Effector memory CD8-positive, alpha-beta T cell (primary cell): ENCODE measurements at regions not wholly inside any gene's neighbourhood (a gene's known extent, or its start where the extent isn't known, plus 50 kb on each side); places are given as distances from the start of the nearest gene placed in this dataset.

Experiments used
- ATAC-seq: fragments of 150-1000 bp; cut with Tn5 transposase; replicated peaks from 2 replicates; pipeline ENCODE4 v1.10.0; 2021; ENCODE audit warnings: mild to moderate bottlenecking, moderate library complexity
- DNase-seq, 3 experiments: peaks; one replicate each; pipeline ENCODE4 v3.0.0; 2021
- H3K27ac Mint-ChIP-seq, 2 donors: one replicate each; pipeline ENCODE4 v1.8.0; 2022; ENCODE audit warnings: mild to moderate bottlenecking in 2 of 2, mixed read lengths in 2 of 2, moderate library complexity in 2 of 2
- H3K27me3 Mint-ChIP-seq, 2 donors: one replicate each; pipeline ENCODE4 v1.8.0; 2022; ENCODE audit warnings: mixed read lengths in 2 of 2
- H3K36me3 Mint-ChIP-seq: one replicate; pipeline ENCODE4 v1.8.0; 2022; ENCODE audit warnings: mild to moderate bottlenecking, moderate library complexity, mixed read lengths; ENCODE audit not compliant: insufficient read depth
- H3K4me1 Mint-ChIP-seq, 2 donors: one replicate each; pipeline ENCODE4 v1.8.0; 2022; ENCODE audit warnings: low read depth in 2 of 2, mixed read lengths in 2 of 2
- H3K4me3 Mint-ChIP-seq, 2 donors: one replicate each; pipeline ENCODE4 v1.8.0; 2022; ENCODE audit warnings: mild to moderate bottlenecking in 2 of 2, mixed read lengths in 2 of 2, moderate library complexity in 2 of 2
- H3K9me3 Mint-ChIP-seq, 2 donors: one replicate each; pipeline ENCODE4 v1.8.0; 2022; ENCODE audit warnings: mixed read lengths in 2 of 2

DNA sequence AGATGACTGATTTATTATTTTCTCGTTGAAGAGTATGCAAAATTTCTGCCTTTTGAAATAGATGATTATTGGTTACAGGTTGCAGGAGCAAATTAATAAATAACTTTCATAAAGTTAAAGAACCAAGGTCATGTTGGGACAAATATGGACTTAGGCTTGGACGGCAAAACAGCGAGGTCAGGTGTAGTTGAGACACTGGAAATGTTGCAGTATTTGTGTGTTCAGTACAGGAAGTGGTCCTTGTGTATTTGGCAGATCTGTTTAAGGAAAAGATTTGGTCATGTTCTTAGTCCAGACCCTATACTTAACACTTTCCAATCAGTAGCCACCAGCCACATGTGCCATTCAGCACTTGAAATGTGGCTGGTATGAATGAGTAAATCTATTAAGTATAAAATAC is 486.5 kb downstream of the TDRD15 start:
- Mint-ChIP-seq H3K27me3 (no peaks in the 10 kb centered on the region), H3K4me1 (no peaks in the 10 kb centered on the region), H3K4me3 (no peak overlapping the region), H3K27ac (no peak overlapping the region), H3K36me3 (no peaks in the 10 kb centered on the region), H3K9me3 (peaks cover 2 to 12% of the 10 kb centered on the region in 2 donors)
- DNase-seq (no peak), ATAC-seq (no peak)

DNA sequence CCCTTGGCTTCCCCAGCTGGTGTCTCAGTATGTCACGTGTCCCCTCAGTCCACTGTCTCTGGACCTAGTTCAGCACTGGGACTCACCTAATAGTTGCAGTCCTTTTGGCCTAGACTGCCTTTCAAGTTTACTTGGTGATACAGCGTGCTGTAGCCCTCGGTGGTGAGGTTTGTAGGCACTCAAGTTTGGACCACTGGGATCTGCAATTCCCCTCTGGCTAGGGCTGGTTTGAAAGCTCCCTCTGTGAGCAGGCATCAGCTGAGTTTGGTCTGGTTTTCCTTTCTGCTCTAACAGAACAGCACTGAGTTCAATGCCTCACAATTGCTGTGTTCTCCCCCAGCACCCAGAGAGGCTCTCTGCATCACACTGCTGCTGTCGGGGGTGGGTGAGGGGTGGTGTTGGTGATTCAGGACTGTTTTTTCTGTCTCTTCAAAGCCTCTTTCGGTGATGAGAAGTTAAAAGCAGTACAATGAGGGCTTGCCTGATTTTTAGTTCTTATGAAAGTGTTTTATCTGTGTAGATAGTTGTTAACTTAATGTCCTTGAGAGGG is 494.2 kb downstream of the TDRD15 start:
- no peak overlapping the region for H3K4me3 Mint-ChIP-seq
- no peak for DNase-seq
- peaks cover 4 to 26% of the 10 kb centered on the region in 2 donors for H3K9me3 Mint-ChIP-seq
- H3K4me1 Mint-ChIP-seq, result no peaks in the 10 kb centered on the region
- H3K36me3 Mint-ChIP-seq, result no peaks in the 10 kb centered on the region
- H3K27me3 Mint-ChIP-seq, result no peaks in the 10 kb centered on the region
- ATAC-seq, result no peak
- H3K27ac Mint-ChIP-seq, result no peak overlapping the region

DNA sequence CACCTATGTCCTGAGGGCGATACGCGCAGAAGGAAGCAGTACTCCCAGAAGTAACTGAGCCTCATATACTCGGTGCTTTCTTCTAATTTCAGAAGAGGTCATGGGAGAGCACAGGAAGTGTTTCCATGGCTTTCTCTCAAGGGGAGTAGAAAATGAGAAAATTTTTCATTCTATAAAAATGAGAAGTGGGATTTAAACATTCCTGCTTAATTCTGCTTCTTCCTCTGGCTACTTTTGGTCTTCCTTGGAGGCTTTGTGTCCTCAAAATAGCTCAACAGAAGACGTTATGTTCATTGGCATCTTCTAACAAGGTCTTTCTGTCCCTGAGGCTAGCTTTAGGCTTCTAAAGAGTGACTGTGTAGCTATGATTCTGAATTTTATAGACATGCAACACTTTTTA is 497.0 kb downstream of the TDRD15 start:
- Mint-ChIP-seq H3K27ac (no peak overlapping the region), H3K9me3 (peaks cover 4 to 22% of the 10 kb centered on the region in 2 donors), H3K4me1 (no peaks in the 10 kb centered on the region), H3K27me3 (no peaks in the 10 kb centered on the region), H3K4me3 (no peak overlapping the region), H3K36me3 (no peaks in the 10 kb centered on the region)
- ATAC-seq, result no peak
- DNase-seq, result no peak

DNA sequence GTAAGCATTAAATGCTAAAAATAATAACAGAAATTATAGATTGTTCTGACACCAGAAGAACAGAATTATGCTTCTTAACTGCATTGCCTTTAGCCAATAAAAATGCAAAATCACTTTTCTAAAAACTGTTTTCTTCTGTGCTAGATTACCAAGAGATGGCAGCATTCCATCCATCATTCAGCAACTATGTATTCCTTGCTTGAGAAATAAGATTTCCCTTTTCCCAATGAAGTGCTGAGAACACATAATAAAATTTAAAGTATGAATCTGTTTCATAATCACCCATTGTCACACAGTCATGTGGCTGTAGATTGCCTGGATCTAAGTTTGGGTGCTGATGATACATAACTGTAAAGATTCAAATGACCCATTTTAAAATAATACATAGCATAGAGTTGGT is 504.2 kb downstream of the TDRD15 start:
- peaks cover 3 to 6% of the 10 kb centered on the region in 2 donors for H3K9me3 Mint-ChIP-seq
- H3K27me3 Mint-ChIP-seq, result no peaks in the 10 kb centered on the region
- no peak overlapping the region for H3K27ac Mint-ChIP-seq
- DNase-seq, result no peak
- H3K36me3 Mint-ChIP-seq, result no peaks in the 10 kb centered on the region
- no peak for ATAC-seq
- H3K4me1 Mint-ChIP-seq, result no peaks in the 10 kb centered on the region
- no peak overlapping the region for H3K4me3 Mint-ChIP-seq

DNA sequence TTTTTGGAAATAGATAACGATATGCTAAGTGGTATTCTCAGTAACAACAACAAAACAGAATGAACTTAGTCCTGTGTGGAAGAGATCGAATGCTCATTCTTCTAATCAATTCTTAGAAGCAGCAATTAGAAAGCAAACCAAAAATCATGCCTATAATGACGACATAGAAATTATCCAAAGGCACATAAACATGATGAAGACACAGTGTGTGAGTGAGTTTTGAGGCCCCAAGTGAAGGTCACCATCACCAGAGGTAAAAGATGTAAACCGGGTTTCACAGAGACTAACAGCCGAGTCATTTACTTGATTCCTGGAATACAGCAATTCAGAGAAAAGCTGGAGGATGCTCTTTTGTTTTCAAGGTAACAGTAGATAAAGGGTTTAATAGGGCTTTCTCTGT is 509.2 kb downstream of the TDRD15 start:
- H3K36me3 Mint-ChIP-seq, result no peaks in the 10 kb centered on the region
- ATAC-seq (no peak), DNase-seq (no peak)
- H3K9me3 Mint-ChIP-seq, result peaks cover 0 to 8% of the 10 kb centered on the region in 2 donors
- no peak overlapping the region for H3K4me3 Mint-ChIP-seq
- H3K27me3 Mint-ChIP-seq, result no peaks in the 10 kb centered on the region
- no peak overlapping the region for H3K27ac Mint-ChIP-seq
- no peaks in the 10 kb centered on the region for H3K4me1 Mint-ChIP-seq

DNA sequence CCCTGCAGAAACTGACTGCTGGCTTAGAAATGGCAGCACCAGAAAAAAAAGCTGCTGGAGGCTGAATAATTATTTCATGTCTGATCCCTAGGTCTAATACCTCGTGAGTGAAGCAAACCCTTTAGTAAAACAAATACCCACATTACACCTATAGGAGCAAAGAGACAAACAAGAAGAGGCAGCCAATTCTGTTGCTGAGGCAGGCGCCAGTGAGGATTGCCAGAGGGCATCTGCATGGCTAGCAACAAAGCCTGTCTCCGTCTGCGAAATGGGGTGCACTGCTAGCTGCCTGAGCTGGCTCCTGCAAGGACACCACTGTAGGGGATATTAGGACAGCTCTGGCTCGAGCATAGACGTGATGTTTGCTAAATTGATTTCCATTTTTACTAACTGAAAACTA is 509.7 kb downstream of the TDRD15 start:
- Mint-ChIP-seq H3K4me3 (no peak overlapping the region), H3K27ac (no peak overlapping the region), H3K36me3 (no peaks in the 10 kb centered on the region), H3K9me3 (peaks cover 0 to 8% of the 10 kb centered on the region in 2 donors), H3K4me1 (no peaks in the 10 kb centered on the region), H3K27me3 (no peaks in the 10 kb centered on the region)
- no peak for ATAC-seq
- no peak for DNase-seq

DNA sequence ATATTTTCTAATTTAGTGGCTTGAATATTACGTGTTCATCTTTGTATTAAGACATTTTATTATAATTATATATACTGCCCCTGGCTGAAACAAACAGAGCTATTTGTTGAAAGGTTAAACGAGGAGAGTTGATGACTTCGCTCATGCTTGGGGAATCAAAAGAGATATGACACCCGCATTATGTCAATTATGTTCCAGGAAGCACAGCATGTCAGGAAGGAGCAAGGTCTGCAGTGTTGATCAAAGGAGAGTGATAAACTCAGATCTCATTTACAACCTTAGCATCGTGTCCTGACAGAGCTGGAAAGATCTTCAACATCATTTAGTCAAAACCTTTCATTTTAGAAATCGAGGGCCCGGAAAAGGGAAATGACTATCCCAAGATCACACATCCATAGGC is 510.1 kb downstream of the TDRD15 start:
- DNase-seq, result no peak
- Mint-ChIP-seq H3K27me3 (no peaks in the 10 kb centered on the region), H3K9me3 (peaks cover 0 to 8% of the 10 kb centered on the region in 2 donors), H3K27ac (no peak overlapping the region), H3K4me1 (no peaks in the 10 kb centered on the region), H3K36me3 (no peaks in the 10 kb centered on the region), H3K4me3 (no peak overlapping the region)
- no peak for ATAC-seq

DNA sequence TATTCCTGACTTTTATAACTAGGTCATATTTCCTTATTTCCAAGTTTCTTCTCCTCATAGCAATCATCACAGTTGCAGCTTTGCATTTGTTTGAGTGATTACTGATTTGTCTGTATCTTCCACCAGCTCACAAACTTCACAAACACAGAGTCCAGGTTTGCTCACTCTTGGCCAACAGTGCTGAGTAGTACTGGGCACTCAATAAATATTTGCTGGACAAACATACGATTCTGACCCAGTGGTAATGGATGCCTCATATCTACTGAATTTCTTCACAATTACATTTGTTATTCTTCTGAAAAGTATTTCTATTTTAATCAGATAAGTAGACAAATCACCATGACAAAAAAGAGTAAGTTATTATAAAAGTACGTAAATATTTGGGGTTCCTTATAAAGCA is 516.3 kb downstream of the TDRD15 start:
- ATAC-seq, result no peak
- H3K4me1 Mint-ChIP-seq, result no peaks in the 10 kb centered on the region
- no peak overlapping the region for H3K4me3 Mint-ChIP-seq
- peaks cover 11 to 18% of the 10 kb centered on the region in 2 donors for H3K9me3 Mint-ChIP-seq
- H3K27me3 Mint-ChIP-seq, result no peaks in the 10 kb centered on the region
- no peaks in the 10 kb centered on the region for H3K36me3 Mint-ChIP-seq
- H3K27ac Mint-ChIP-seq, result no peak overlapping the region
- no peak for DNase-seq

DNA sequence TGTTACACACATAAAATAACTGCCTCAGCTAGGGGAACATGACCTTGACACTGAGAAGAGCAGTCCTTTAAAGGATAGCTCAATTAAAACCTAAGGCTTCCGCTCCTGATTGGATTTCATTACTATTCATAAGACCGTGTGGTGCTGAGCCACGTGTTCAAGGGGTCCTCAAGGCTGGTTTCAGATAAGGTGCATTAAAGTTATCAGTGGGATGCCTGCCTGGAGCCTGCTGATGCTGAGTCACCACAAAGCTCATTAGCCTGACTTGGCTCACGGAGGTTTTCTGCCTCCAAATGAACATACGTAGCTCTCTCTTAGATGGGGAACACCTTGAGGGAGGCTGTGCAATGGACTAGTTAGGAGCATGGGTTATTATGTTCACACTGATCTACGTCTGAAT is 518.9 kb downstream of the TDRD15 start:
- peaks cover 10 to 24% of the 10 kb centered on the region in 2 donors for H3K9me3 Mint-ChIP-seq
- H3K4me3 Mint-ChIP-seq, result no peak overlapping the region
- H3K27ac Mint-ChIP-seq, result no peak overlapping the region
- no peaks in the 10 kb centered on the region for H3K36me3 Mint-ChIP-seq
- no peaks in the 10 kb centered on the region for H3K4me1 Mint-ChIP-seq
- H3K27me3 Mint-ChIP-seq, result no peaks in the 10 kb centered on the region
- no peak for ATAC-seq
- no peak for DNase-seq

DNA sequence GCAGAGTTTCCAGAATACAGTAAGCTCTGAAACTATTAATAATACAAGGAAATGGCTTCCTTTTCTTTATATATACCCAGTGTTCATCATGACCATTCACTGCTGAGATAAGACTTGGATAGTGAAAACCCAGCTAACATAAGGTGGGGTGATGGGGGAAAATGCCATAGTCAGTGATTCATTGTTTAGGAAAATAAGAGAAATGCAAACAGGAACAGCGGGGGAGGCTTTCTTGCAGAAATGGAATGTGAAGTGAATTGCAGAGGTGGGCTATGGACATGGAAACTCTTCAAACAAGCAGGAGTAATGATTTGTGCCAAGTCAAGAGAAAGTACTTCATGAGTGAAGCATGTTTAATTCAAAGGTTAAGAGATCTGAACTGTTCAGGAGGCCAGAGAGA is 519.4 kb downstream of the TDRD15 start:
- no peak for ATAC-seq
- H3K27me3 Mint-ChIP-seq, result no peaks in the 10 kb centered on the region
- no peaks in the 10 kb centered on the region for H3K4me1 Mint-ChIP-seq
- H3K36me3 Mint-ChIP-seq, result no peaks in the 10 kb centered on the region
- H3K4me3 Mint-ChIP-seq, result no peak overlapping the region
- peaks cover 11 to 24% of the 10 kb centered on the region in 2 donors for H3K9me3 Mint-ChIP-seq
- H3K27ac Mint-ChIP-seq, result no peak overlapping the region
- no peak for DNase-seq

DNA sequence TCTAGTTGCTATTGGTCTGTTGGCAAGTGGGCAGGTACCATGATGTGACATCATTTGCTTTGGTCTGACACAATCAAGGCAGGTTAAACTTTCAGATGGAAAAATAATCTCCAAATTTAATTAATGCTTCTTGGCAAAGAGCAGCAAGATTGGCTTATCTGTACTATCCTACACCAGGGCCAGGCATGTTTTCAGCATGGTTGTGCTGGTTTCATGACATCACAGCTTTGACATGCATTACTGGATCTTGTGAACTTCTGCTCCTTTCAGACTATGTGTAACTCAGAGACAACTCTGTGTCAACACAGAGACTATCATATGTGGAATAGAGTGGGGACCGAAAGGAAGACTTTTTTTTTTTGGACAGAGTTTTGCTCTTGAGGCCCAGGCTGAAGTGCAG is 520.5 kb downstream of the TDRD15 start:
- Mint-ChIP-seq H3K4me3 (no peak overlapping the region), H3K27ac (no peak overlapping the region), H3K9me3 (peaks cover 14 to 24% of the 10 kb centered on the region in 2 donors), H3K36me3 (no peaks in the 10 kb centered on the region), H3K4me1 (no peaks in the 10 kb centered on the region), H3K27me3 (no peaks in the 10 kb centered on the region)
- ATAC-seq, result no peak
- no peak for DNase-seq

DNA sequence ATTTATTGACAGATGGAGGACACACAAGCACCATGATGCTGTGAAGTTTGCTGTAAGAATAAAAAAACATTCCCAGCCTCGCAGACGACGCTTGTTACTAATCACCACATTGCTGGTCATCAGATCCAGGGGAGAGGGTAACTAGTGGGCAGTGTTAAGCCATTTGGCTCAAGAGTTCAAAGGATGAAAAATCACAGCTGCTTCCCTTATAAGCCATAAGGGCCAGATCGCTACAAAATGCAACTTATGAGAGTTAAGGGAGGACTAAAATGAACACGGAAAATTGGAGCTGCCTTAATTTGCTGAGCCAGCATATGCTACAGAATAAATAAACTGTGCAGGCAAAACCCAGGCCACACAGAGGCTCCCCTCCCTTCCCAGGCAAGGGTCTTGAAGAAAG is 522.6 kb downstream of the TDRD15 start:
- H3K36me3 Mint-ChIP-seq, result no peaks in the 10 kb centered on the region
- H3K4me3 Mint-ChIP-seq, result no peak overlapping the region
- H3K27ac Mint-ChIP-seq, result no peak overlapping the region

DNA sequence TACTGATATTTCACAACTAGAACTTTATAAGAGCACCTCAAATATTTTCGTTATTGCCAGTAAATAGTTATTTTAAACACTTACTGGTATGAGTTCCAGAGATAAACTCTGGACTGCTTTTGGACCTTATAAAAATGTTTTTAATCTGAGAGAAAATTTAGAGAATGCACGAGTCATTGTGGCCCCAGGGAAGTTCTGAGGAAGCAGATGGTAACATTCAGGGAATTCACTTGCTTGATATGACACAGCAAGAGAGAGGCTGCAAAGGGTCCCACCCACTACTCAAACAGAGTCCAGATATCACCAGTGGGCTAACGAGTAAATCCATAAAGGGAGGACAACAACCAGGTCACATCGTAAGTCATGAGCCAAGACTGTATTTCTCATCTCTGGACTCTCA is 526.8 kb downstream of the TDRD15 start:
- peaks cover 8 to 11% of the 10 kb centered on the region in 2 donors for H3K9me3 Mint-ChIP-seq
- ATAC-seq (no peak), DNase-seq (no peak)
- no peaks in the 10 kb centered on the region for H3K36me3 Mint-ChIP-seq
- no peaks in the 10 kb centered on the region for H3K4me1 Mint-ChIP-seq
- H3K4me3 Mint-ChIP-seq, result no peak overlapping the region
- H3K27ac Mint-ChIP-seq, result no peak overlapping the region
- H3K27me3 Mint-ChIP-seq, result no peaks in the 10 kb centered on the region

More for the DNA sequence above, 522.6 kb downstream of the TDRD15 start:
- H3K27me3 Mint-ChIP-seq, result no peaks in the 10 kb centered on the region
- H3K4me1 Mint-ChIP-seq, result no peaks in the 10 kb centered on the region
- ATAC-seq (no peak), DNase-seq (no peak)
- peaks cover 13 to 14% of the 10 kb centered on the region in 2 donors for H3K9me3 Mint-ChIP-seq

DNA sequence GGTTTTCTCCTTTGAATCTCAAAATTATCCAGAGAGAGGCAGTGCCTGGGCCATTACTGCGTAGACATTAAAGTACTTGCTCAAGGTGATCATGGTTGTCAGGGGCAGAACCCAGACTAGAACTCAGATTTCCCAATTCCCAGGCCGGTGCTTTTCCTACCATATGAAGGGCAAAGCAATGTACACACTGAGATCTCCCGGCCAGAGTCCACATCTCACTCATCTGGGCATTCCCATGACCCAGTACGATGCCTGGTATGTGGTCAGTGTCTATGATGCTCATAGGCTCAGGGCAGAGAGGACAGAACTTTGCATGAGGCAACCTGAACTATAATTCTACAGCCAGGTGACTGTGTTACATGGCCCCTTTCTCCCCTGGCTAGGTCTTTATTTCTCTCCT is 531.4 kb downstream of the TDRD15 start:
- H3K27me3 Mint-ChIP-seq, result no peaks in the 10 kb centered on the region
- H3K4me3 Mint-ChIP-seq, result no peak overlapping the region
- H3K27ac Mint-ChIP-seq, result no peak overlapping the region
- ATAC-seq (no peak), DNase-seq (no peak)
- peaks cover 5 to 17% of the 10 kb centered on the region in 2 donors for H3K9me3 Mint-ChIP-seq
- H3K36me3 Mint-ChIP-seq, result peaks cover 2% of the 10 kb centered on the region
- H3K4me1 Mint-ChIP-seq, result no peaks in the 10 kb centered on the region
